ENCODE measurements at regions not wholly inside any gene's neighbourhood (a gene's known extent, or its start where the extent isn't known, plus 50 kb on each side); places are given as distances from the start of the nearest gene placed in this dataset.

GRCh38 chr18:1564793-1565192 lies 660.1 kb downstream of the ADCYAP1 start:
- TF ChIP-seq CTCF (IDR thresholded peaks at IDR 0.05; ENCODE audit: low read depth, low read length): no peak
- no peak for TF ChIP-seq EZH2phosphoT487 (IDR thresholded peaks at IDR 0.05; ENCODE audit: low read depth)

Data from OCI-LY3 (cell line).